Renal cortical epithelial cell (primary cell): ENCODE measurements at regions not wholly inside any gene's neighbourhood (a gene's known extent, or its start where the extent isn't known, plus 50 kb on each side); places are given as distances from the start of the nearest gene placed in this dataset.
"Not testable (repeated sequence)": the region's sequence is repeated elsewhere in the genome, so short reads cannot be mapped to it uniquely, and the experiment has no call there.

Experiments used
- DNase-seq: peaks from one replicate; pipeline ENCODE4 v3.0.0-alpha.2; 2011; ENCODE audit warnings: low read depth

DNA sequence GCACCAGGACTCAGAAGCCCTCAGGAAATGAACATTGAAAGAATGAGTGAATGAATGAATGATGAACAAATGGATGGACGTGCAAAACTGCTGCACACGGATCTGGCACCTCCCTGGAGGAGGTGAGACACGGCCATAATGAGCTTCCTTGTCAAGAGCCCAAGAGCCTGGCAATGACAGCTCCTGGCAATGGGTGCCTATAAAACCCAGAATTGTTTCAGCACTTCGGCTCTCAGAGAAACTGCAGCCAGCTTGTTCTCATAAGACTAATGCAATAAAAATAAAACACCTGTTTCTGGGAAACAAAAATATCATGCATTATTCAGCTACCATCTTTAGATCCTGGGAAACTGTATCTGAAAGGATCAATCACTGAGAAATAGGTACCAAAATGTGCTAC is 200.5 kb upstream of the SFSWAP start:
- DNase-seq: no peak

DNA sequence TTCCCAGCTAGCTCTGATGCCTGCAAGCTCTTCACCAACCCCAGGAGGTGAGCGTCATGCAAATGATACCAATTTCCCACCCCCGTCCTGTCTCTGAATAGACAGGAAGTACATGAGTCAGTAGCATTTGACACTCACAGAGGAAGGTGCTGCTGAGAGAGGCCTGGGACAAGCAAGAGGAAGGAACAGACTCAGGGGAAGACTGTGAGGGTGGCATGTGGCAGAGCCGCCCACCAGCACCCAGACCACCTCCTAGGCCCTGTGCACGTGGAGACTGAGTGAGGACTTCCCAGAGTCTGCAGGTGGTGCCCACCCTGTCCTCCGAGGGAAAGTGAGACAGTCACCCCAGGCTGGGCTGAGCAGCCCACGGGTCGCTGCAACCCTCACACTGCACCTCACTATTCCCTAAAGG is 199.5 kb upstream of the SFSWAP start:
- peak; percentile 16 for DNase-seq

DNA sequence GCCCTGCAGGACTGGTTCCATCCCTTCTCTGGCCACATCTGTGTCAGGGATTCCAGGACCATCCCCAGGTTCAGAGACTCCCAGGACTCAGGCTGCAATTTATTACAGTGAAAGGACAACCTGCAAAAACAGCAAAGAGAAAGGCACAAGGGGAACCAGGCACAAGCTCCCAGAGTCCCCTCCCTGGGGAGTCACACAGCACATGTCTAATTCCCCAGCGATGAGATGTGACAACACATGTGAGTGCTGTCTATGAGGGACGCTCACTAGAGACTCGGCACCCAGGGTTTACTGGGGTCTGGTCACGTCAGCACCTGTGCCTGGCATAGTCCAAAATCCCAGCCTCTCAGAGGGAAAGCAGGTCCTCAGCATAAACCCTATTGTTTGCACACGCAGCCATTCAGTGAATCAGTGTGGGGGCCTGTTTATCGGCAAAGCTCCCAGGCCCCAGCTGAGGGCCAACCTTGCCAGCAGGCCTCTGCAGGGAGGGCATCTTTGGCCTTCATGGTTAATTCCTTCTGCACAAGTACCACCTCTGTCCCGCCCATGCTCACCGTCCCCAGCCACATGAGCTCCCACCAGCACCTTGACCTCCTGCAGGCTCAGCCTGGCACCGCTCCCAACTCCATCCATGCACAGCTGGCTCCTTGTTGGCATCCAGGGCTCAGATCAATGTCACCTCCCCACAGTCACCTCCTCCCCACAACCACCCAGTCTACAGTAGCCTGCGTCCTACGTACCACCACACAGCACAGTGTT is 198.9 kb upstream of the SFSWAP start:
- DNase-seq: no peak

DNA sequence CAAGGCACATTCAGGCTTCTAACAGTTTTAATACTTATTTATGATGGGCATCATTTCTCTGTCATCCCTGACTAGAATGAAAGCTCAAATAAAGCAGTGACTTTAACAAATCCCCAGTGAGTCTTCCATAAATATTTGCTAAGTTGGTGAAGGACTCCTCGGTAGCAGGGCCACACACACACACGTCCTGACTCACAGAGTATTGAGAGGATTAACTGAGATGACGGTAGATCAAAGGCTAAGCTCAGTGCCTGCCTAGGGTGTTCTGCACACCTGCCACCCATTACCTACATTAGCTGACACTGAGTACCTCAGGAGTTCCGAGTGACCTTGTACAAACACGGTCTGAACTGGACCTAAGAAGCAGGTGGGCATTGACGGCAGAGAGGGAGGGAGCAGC is 197.3 kb upstream of the SFSWAP start:
- DNase-seq: no peak

DNA sequence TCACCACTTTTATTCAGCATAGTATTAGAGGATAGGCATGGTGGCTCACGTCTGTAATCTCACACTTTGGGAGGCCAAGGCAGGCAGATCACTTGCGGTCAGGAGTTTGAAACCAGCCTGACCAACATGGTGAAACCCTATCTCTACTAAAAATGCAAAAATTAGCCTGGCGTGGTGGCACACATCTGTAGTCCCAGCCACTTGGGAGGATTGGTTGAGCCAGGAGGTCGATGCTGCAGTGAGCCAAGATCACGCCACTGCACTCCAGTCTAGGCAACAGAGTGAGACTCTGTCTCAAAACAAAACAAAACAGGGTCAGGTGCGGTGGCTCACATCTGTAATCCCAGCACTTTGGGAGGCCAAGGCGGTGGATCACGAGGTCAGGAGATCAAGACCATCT is 190.3 kb upstream of the SFSWAP start:
- not testable (repeated sequence) for DNase-seq

DNA sequence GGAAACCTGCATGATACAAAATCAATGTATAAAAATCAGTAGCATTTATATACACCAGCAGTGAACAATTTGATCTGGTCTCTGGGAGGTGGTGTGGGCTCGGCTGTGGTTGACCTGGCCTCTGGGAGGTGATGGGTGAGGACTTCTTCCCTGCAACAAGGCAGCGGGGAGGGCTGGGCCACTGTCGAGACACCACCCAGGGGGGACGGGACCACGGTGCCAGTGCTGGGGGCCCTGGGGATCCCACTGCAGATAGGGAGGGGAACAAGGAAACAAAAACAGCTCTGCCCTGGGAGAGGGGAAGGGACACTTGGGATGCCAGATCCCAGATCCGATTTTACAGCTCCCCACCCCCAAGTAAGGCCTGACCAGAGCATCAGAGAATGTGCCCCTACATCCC is 189.6 kb upstream of the SFSWAP start:
- no peak for DNase-seq

DNA sequence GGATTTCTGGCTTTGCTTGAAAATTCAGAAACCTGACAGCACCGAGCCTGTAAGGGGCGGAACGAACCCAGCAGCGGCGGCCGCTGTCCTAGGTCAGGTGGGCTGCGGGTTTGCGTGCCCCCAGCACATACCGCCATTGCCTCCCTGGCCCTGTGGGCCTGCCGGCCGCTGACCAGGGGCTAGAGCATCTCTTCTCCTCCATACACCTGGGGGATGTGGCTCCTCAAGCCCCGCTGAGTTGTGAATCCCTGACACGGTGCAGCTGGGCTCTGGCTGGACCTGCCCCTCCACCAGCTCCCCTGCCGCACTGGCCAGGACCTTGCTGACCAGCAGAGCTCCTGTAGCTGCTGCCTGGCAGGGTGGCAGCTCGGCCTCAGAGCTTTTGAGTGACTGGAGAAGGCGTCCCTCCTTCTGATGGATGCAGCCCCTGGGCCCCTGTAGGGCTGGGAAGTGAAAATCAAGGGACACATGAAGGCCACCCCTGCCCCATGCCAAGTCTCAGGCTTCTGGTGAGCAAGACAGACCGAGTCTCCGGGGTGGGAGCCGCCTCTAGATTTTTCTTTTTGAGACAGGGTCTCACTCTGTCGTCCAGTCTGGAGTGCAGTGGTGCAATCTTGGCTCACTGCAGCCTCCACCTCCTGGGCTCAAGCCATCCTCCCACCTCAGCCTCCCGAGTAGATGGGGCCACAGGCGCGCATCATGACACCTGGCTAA is 184.9 kb upstream of the SFSWAP start:
- no peak for DNase-seq

DNA sequence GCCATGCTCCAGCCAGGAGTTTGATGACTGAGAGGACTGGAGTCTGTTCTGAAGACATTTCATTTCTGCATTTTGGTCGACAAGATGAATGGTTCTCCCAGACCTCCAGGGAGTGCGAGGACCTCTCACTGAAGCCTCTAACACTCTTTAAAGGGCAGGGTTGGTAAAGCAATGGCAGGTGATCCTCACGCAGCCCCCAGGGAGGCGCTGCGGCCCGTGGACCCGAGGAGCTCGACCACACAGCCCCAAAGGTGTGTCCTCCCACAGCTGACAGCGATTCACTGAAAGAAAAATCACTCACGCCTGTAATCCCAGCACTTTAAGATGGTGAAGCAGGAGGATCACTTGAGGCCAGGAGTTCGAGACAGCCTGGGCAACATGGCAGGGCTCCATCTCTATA is 183.8 kb upstream of the SFSWAP start:
- no peak for DNase-seq

DNA sequence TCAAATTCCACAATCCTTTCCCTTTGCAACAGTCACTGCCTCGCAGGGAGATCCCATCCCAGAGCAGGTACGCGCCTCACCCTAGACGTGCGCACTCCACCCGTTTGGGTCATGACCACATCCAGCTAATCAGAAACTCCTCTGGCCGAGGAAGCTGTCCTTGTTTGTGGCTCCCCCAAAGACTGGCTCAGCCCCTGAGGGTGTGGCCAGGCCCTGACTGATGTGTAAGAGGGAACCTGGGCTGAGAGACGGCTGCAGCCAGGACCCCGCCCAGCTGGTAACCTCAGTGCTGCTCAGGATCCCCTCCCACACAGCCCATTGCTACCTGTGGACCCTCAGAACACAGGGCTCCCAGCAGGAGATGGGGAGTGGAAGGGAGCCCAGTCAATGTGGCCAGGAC is 183.2 kb upstream of the SFSWAP start:
- DNase-seq: no peak

DNA sequence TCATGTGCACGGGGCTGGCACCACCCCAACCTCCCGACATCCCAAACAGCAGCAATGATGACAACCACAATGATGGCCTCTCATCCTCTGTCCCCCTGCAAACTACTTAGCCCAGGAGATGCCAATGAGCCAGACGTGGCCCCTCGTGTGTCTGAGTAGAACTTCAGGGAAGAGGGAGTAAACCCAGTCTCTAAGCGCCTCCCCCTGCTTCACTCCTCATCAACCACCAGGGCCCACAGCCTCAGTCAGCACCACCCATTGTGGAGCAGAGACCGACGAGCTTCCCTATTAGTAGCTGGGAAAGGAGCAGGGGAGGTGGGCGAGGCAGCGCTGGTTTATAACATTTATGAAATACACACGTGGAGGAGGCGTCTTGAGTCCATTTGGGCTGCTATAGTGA is 182.7 kb upstream of the SFSWAP start:
- no peak for DNase-seq

DNA sequence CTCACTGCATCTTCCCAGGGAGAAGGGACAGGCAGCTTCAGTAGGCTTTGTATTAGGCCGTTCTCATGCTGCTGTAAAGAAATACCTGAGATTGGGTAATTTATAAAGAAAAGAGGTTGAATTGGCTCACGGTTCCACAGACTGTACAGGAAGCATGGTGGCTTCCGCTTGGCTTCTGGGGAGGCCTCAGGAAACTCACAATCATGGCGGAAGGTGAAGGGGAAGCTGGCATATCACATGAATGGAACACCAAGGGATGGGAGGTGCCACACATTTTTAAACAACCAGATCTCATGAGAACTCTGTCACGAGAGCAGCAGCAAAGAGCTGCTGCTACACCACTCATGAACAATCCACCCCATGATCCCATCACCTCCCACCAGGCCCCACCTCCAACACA is 182.2 kb upstream of the SFSWAP start:
- DNase-seq: no peak

DNA sequence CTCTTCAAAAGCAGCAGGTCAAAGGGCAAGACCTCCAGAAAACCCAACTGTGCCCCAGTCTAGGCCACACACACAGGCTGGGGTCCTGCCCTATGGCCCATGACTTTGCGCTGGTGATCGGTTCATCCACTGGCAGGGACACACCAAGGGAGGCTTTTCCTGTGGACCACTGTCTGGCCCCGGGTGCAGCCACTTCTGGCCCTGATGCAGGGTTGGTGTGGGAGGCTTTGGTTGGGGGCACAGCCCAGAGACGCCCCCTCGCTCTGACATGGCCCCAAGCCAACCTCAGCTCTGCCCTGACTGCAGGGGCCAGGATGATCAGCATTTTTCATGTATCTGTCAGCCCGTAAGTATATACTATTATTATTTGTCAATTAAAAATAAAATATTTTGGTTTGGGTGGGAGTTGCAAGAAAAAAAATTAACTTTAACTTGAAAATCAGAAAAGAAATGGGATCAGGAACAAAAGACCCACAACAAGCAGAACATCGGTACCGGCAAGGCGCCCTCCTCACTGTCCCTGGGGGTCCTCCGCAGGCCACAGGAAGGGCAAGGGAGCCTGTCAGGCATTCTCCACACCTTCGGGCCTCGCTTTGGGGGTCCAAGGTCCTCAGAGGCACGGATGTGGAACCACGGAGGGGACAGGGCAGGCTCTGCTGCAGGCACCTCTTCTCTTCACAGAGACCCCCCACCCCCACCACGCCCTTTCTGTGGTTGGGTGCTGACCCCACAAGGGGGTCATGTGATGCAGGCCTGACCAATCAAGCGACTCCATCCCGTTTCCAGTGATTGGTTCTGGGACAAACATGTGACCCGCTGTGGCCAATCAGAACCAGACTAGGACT is 181.5 kb upstream of the SFSWAP start:
- no peak for DNase-seq

DNA sequence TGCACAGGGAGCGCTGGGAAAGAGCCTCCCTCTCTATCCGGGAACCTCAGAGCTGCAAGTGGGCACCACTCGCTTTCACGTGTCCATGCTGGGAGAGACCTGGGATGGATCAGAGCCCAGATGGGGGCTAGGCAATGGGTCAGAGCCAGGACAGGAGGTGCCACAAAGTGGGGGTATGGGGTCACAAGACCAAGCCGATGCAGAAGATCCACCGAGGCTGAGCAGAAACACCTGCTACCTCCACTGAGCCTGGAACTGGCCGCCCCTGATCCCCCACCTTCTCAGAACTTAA is 180.9 kb upstream of the SFSWAP start:
- DNase-seq: no peak

DNA sequence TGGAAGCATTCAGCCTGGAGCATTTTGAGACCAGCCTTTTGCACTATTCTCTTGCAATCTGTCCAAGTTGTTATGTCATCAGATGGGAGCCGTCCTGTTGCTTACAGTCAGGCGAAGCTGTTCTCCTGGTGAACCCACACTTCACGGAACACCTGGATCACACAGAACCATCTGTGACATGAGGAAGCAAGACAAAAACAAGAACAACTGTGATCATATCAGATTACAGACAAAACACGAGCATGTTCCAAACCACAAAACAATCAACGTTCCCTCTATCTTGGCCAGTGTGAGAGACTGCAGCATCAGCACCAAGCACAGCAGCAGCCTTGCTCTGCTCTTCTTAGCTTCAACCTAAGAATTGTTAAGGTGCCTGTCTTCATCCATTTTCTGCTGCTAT is 180.5 kb upstream of the SFSWAP start:
- no peak for DNase-seq

DNA sequence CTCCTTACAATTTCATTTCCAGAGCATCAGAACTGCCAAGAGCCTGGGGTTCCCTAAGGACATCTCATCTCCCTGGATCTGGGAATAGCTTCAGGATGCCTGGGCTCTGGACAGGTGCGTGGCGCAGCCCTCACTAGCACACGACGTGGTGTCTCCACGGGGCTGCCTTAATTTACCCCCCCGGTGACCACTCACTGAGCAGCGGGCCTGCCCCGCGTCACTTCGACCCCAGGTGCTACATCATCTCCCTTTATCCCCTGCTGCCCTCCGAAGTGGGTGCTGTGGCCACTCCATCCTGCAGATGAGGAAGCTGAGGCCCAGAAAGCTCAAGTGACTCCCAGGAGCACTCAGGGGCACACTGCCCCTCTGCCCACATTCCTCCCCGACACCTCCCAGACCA is 177.8 kb upstream of the SFSWAP start:
- no peak for DNase-seq

DNA sequence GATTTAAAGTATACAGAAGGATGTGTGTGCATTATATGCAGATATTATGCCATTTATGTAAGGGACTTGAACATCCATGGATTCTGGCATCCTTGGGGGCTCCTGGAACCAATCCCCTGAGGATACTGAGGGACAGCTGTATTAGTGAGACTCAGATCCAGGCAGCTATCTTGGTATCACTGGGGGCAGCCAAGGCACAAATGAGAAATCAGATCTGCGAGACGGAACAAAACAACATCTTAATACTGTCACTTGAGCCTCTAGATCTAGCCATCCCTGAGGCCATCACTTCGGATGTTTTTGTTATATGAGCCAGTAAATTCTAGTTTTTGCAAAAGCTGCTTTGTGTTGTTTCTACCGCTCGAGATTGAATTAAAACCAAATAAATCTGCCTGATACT is 175.1 kb upstream of the SFSWAP start:
- DNase-seq: no peak

DNA sequence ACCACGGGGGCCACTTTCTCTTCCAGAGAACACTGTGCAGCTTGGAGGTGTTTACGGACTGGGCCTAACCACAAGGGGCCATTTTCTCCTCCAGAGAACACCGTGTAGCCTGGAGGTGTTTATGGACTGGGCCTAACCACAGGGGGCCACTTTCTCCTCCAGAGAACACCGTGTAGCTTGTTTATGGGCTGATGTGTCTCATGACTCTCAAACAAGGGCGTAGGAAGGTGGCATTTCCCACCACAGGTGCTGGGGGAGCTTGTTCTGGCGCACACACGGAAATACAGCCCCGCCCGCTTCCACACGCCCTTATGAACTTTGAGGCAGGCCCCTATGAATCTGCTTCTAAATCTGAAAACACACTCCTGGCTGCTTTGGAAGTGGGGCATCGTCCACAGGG is 174.6 kb upstream of the SFSWAP start:
- DNase-seq: no peak

DNA sequence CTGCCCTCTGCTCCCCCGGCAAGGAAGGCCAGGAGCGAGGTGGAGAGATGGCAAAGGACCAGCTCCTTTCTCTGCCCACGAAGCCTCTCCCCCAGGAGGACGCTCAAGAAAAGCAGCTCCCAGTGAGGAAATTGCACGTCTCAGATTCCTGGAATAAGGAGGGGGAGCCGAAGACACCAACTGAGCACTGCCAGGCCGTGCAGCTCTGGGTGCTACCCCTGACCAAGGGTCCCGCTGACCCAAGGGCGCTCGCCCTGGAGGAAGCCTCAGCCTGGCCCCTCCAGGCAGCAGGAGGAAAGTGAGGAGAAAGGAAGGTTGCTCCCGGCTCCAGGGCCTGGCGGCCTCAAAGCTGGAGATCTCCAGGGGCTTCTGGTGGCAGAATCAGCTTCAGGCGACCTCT is 174.1 kb upstream of the SFSWAP start:
- DNase-seq: no peak

DNA sequence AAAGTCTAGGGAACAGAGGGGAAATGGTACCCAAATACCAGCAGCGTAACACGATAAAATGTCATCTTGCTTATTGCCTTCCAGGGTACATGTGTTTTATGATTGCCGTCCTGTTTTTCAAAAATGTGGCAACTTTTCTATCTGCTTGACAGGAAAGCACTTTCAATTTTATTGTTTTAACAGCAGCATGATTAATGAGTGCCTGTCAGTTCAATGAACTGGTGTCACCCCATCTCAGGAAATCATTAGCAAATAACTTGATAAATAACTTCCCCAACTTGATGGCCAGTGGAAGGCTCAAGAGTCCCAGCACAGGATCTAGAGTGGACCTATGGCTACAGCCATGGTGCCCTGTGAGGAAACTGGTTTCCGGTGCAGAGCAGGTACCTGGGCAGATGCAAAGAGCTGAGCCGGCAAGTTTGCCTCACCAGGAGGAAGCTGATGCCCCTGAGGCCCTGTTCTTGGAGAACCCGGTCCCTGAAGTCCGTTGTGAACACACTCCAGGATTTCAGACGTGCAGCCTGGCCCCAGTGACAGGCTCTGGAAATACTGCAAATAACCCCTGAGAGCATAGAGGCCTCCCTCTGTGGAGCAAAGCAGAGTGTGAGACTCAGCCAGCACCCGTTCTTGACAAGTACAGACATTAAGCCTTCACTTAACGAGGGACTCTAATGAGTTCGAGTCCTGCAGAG is 173.5 kb upstream of the SFSWAP start:
- no peak for DNase-seq

DNA sequence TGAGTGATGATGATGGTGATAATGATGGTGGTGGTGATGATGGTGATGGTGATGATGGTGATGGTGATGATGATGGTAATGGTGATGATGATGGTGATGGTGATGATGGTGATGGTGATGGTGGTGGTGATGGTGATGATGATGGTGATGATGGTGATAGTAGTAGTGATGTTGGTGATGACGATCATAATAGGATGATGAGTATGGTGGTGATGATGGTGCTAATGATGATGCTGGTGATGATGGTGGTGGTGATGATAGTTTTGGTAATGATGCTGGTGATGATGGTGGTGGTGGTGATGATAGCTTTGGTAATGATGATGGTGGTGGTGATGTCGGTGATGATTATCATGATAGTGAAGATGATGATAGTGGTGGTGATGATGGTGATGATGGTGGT is 171.5 kb upstream of the SFSWAP start:
- DNase-seq: no peak

DNA sequence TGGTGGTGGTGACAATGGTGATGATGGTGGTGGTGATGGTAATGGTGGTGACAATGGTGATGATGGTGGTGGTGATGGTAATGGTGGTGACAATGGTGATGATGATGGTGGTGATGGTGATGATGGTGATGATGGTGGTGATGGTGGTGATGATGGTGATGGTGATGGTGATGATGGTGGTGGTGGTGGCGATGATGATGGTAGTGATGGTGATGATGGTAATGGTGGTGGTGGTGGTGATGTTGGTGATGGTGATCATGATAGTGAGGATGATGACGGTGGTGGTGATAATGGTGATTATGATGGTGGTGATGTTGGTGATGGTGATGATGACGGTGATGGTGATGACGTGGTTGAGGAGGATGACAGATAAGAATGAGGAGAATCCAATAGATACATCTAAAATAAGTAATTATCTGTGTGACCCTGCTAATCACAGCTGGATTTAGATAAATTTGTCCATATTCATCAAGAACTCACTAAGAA is 170.7 kb upstream of the SFSWAP start:
- DNase-seq: no peak

DNA sequence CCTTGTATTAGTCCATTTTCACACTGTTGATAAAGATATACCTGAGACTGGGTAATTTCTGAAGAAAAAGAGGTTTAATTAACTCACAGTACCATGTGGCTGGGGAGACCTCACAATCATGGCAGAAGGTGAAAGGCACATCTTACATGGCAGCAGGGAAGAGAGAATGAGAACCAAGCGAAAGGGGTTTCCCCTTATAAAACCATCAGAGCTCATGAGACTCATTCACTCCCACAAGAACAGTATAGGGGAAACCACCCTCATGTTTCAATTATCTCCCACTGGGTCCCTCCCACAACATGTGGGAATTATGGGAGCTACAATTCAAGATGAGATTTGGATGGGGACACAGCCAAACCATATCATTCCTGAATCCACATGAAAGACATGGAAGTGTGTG is 169.4 kb upstream of the SFSWAP start:
- not testable (repeated sequence) for DNase-seq
